NCI-H82 treated with DMSO at 0.1 percent for 48 hours (cell line): ENCODE measurements at regions not wholly inside any gene's neighbourhood (a gene's known extent, or its start where the extent isn't known, plus 50 kb on each side); places are given as distances from the start of the nearest gene placed in this dataset.
"Not testable (repeated sequence)": the region's sequence is repeated elsewhere in the genome, so short reads cannot be mapped to it uniquely, and the experiment has no call there.

ENCODE experiments used
- DNase-seq: peaks from one replicate; lab custom pipeline; 2025; ENCODE audit not compliant: unreplicated experiment; lab: John Stamatoyannopoulos, UW

GRCh38 chr2:144131042-144131441, 388.9 kb downstream of the ZEB2 start:
- DNase-seq, result no peak

GRCh38 chr2:144130551-144130950, 389.4 kb downstream of the ZEB2 start:
- no peak for DNase-seq

GRCh38 chr2:144128130-144128746, 391.7 kb downstream of the ZEB2 start:
- DNase-seq, result no peak

GRCh38 chr2:144127693-144128092, 392.2 kb downstream of the ZEB2 start:
- no peak for DNase-seq

- DNase-seq, result no peak
These were observed 393.6 kb downstream of the ZEB2 start for GRCh38 chr2:144126302-144126701.

GRCh38 chr2:144125751-144126150, 394.2 kb downstream of the ZEB2 start:
- DNase-seq, result no peak

GRCh38 chr2:144124882-144125281, 395.0 kb downstream of the ZEB2 start:
- no peak for DNase-seq

GRCh38 chr2:144120487-144120886, 399.4 kb downstream of the ZEB2 start:
- DNase-seq, result no peak

- DNase-seq, result no peak
These were observed 402.8 kb downstream of the ZEB2 start for GRCh38 chr2:144117086-144117485.

- no peak for DNase-seq
These were observed 404.1 kb downstream of the ZEB2 start for GRCh38 chr2:144115739-144116291.

GRCh38 chr2:144114760-144115159, 405.2 kb downstream of the ZEB2 start:
- DNase-seq, result no peak

- no peak for DNase-seq
These were observed 408.5 kb downstream of the ZEB2 start for GRCh38 chr2:144111437-144111836.

- DNase-seq, result not testable (repeated sequence)
These were observed 413.8 kb downstream of the ZEB2 start for GRCh38 chr2:144106104-144106503.

- DNase-seq, result no peak
These were observed 417.5 kb downstream of the ZEB2 start for GRCh38 chr2:144102386-144102785.

- no peak for DNase-seq
These were observed 420.0 kb downstream of the ZEB2 start for GRCh38 chr2:144099780-144100377.

GRCh38 chr2:144099340-144099739, 420.6 kb downstream of the ZEB2 start:
- no peak for DNase-seq

- DNase-seq, result no peak
These were observed 422.3 kb downstream of the ZEB2 start for GRCh38 chr2:144097440-144098225.

GRCh38 chr2:144096531-144096930, 423.4 kb downstream of the ZEB2 start:
- no peak for DNase-seq

- no peak for DNase-seq
These were observed 425.3 kb downstream of the ZEB2 start for GRCh38 chr2:144094408-144095151.

- DNase-seq, result no peak
These were observed 428.3 kb downstream of the ZEB2 start for GRCh38 chr2:144091622-144092021.

- DNase-seq, result no peak
These were observed 431.1 kb downstream of the ZEB2 start for GRCh38 chr2:144088863-144089262.
